CD14-positive monocyte (primary cell): ENCODE measurements at regions not wholly inside any gene's neighbourhood (a gene's known extent, or its start where the extent isn't known, plus 50 kb on each side); places are given as distances from the start of the nearest gene placed in this dataset.

Experiments used
- DNase-seq, 3 donors: peaks; one replicate each; pipeline ENCODE4 v3.0.0-alpha.2; 2011 to 2022
- H2AFZ ChIP-seq: 2 replicates; pipeline ENCODE4 v1.6.0; 2012; ENCODE audit warnings: mild to moderate bottlenecking, low read depth, low read length, inconsistent platforms; ENCODE audit not compliant: insufficient read depth, poor library complexity, severe bottlenecking
- H3K27ac ChIP-seq, 2 donors: 1 replicate in 1 of 2; 2 replicates in 1 of 2; pipeline ENCODE4 v1.5.1; 2012 to 2013; ENCODE audit warnings: low read length in 2 of 2, control low read depth in 1 of 2, inconsistent platforms in 1 of 2, low read depth in 1 of 2, mild to moderate bottlenecking in 1 of 2
- H3K27me3 ChIP-seq, 2 donors: one replicate each; pipeline versions ENCODE4 v1.6.0 to v1.6.1; 2011 to 2013; ENCODE audit warnings: low read length in 2 of 2; ENCODE audit not compliant: control insufficient read depth in 2 of 2, insufficient read depth in 2 of 2
- H3K36me3 ChIP-seq, 2 donors: replicated peaks in 1 of 2; 1 replicate in 1 of 2; 2 replicates in 1 of 2; pipeline versions ENCODE4 v1.5.1 to v1.6.1; 2012 to 2013; ENCODE audit warnings: low read length in 2 of 2, control low read depth in 1 of 2, inconsistent platforms in 1 of 2, mild to moderate bottlenecking in 1 of 2; ENCODE audit not compliant: insufficient read depth in 2 of 2, control insufficient read depth in 1 of 2
- H3K4me1 ChIP-seq, 2 donors: 1 replicate in 1 of 2; 2 replicates in 1 of 2; pipeline versions ENCODE4 v1.5.1 to v1.6.1; 2012 to 2013; ENCODE audit warnings: low read length in 2 of 2, control low read depth in 1 of 2, inconsistent platforms in 1 of 2, mild to moderate bottlenecking in 1 of 2, moderate library complexity in 1 of 2; ENCODE audit not compliant: insufficient read depth in 2 of 2, control insufficient read depth in 1 of 2
- H3K4me2 ChIP-seq: replicated peaks from 2 replicates; pipeline ENCODE3; 2012; ENCODE audit warnings: low read length, moderate library complexity, mild to moderate bottlenecking; ENCODE audit not compliant: poor library complexity, severe bottlenecking; ENCODE audit errors: extremely low read depth
- H3K4me3 ChIP-seq, 3 experiments: fragments of 200-600 bp in 1 of 3; sonication (generic) in 1 of 3; replicated peaks in 1 of 3; 1 replicate in 2 of 3; 2 replicates in 1 of 3; pipeline ENCODE4 v1.5.1; 2011 to 2013; ENCODE audit warnings: low read length in 3 of 3, mild to moderate bottlenecking in 3 of 3, control low read depth in 2 of 3, low read depth in 2 of 3, inconsistent platforms in 1 of 3, moderate library complexity in 1 of 3
- H3K79me2 ChIP-seq: 2 replicates; pipeline ENCODE4 v1.6.0; 2012; ENCODE audit warnings: mild to moderate bottlenecking, control low read depth, inconsistent platforms, low read length, moderate library complexity; ENCODE audit not compliant: insufficient read depth
- H3K9ac ChIP-seq: 2 replicates; pipeline ENCODE4 v1.6.0; 2017; ENCODE audit warnings: low read length, mild to moderate bottlenecking; ENCODE audit not compliant: insufficient read depth, poor library complexity, severe bottlenecking
- H3K9me3 ChIP-seq, 2 donors: replicated peaks in 1 of 2; 1 replicate in 1 of 2; 2 replicates in 1 of 2; pipeline versions ENCODE4 v1.5.1 to v1.6.1; 2012 to 2013; ENCODE audit warnings: low read length in 2 of 2, control low read depth in 1 of 2; ENCODE audit not compliant: control insufficient read depth in 1 of 2, insufficient read depth in 1 of 2
- H4K20me1 ChIP-seq: 2 replicates; pipeline ENCODE4 v1.6.0; 2012; ENCODE audit warnings: mild to moderate bottlenecking, low read length, control low read depth, moderate library complexity; ENCODE audit not compliant: insufficient read depth
- H3K27ac Mint-ChIP-seq, 7 donors: one replicate each; pipeline ENCODE4 v1.8.0; 2020; ENCODE audit warnings: mild to moderate bottlenecking in 7 of 7, mixed read lengths in 7 of 7, moderate library complexity in 6 of 7, inconsistent platforms in 2 of 7
- H3K27me3 Mint-ChIP-seq, 3 donors: one replicate each; pipeline ENCODE4 v1.8.0; 2021 to 2022; ENCODE audit warnings: low read depth in 3 of 3, mild to moderate bottlenecking in 3 of 3, mixed read lengths in 3 of 3, moderate library complexity in 3 of 3, inconsistent platforms in 1 of 3
- H3K36me3 Mint-ChIP-seq, 2 donors: one replicate each; pipeline ENCODE4 v1.8.0; 2020; ENCODE audit warnings: mixed read lengths in 2 of 2, inconsistent platforms in 1 of 2, mild to moderate bottlenecking in 1 of 2
- H3K4me1 Mint-ChIP-seq: one replicate; pipeline ENCODE4 v1.8.0; 2020; ENCODE audit warnings: mild to moderate bottlenecking, mixed read lengths
- H3K4me3 Mint-ChIP-seq, 2 donors: one replicate each; pipeline ENCODE4 v1.8.0; 2020; ENCODE audit warnings: mild to moderate bottlenecking in 2 of 2, mixed read lengths in 2 of 2, moderate library complexity in 1 of 2
- H3K9me3 Mint-ChIP-seq, 7 donors: one replicate each; pipeline ENCODE4 v1.8.0; 2020 to 2022; ENCODE audit warnings: mixed read lengths in 7 of 7, mild to moderate bottlenecking in 6 of 7, moderate library complexity in 6 of 7, inconsistent platforms in 2 of 7
- CTCF ChIP-seq: fragments of 200-600 bp; IDR thresholded peaks from one replicate; pipeline ENCODE4 v1.8.0; 2022; ENCODE audit warnings: antibody characterized with exemption, mild to moderate bottlenecking
- WGBS: methylation state at CpG from one replicate; pipeline ENCODE4 v1.1.5; 2013; ENCODE audit warnings: missing lambda C conversion rate; ENCODE audit not compliant: insufficient coverage; 5-methylcytosine and 5-hydroxymethylcytosine counted together
- intact Hi-C, 2 donors: fragments of 100-400 bp; cut with micrococcal nuclease; formaldehyde crosslinking; loops; one replicate each; pipeline versions ENCODE4 v1.15.0 to v1.15.1; 2023

DNA sequence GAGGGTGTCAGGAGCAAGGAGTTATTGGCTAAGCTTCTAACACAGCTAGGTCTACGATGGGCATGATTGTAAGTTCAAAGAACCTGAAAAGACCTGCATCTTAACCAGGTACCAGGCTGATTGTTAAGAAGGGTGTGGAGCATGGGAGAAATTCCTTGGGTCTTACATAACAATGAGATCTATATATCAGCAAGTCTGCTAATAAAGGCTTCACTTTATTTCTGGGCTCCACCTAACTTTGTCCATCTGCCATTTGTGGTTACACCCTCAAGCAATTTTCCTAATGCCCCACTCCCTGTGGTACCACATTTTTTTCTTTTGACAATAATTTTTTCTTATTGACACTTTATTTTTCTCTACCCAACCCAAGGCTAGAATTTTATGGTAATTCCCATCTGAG, 223.5 kb upstream of the JAG1 start:
- H3K9ac ChIP-seq: no peak overlapping the region
- Mint-ChIP-seq H3K4me1 (no peaks in the 10 kb centered on the region), H3K27ac (no peak overlapping the region), H3K36me3 (no peaks in the 10 kb centered on the region), H3K9me3 (peaks cover 0 to 10% (median 2%) of the 10 kb centered on the region in 7 donors), H3K4me3 (no peak overlapping the region), H3K27me3 (peaks cover 0 to 3% (median 0%) of the 10 kb centered on the region in 3 donors)
- no peaks in the 10 kb centered on the region for H3K27me3 ChIP-seq
- intact Hi-C loops: no loop called here
- no peak for TF ChIP-seq CTCF
- H3K79me2 ChIP-seq: no peaks in the 10 kb centered on the region
- H3K9me3 ChIP-seq: no peaks in the 10 kb centered on the region
- no peak for DNase-seq
- no peak overlapping the region for H3K27ac ChIP-seq
- H2AFZ ChIP-seq: no peak overlapping the region
- H3K36me3 ChIP-seq: no peaks in the 10 kb centered on the region
- no peaks in the 10 kb centered on the region for H4K20me1 ChIP-seq
- WGBS: no CpG with 5 or more reads among the region's 1 CpG
- no peak overlapping the region for H3K4me3 ChIP-seq
- no peaks in the 10 kb centered on the region for H3K4me1 ChIP-seq
- no peak overlapping the region for H3K4me2 ChIP-seq

- Histone ChIP-seq H3K27ac (no peak overlapping the region), H3K36me3 (no peaks in the 10 kb centered on the region), H3K27me3 (no peaks in the 10 kb centered on the region), H4K20me1 (no peaks in the 10 kb centered on the region), H3K9ac (no peak overlapping the region), H3K4me1 (no peaks in the 10 kb centered on the region), H3K4me2 (no peak overlapping the region), H2AFZ (no peak overlapping the region), H3K4me3 (no peak overlapping the region), H3K9me3 (no peaks in the 10 kb centered on the region), H3K79me2 (no peaks in the 10 kb centered on the region)
- WGBS: no CpG with 5 or more reads among the region's 1 CpG
- intact Hi-C loops: no loop called here
- TF ChIP-seq CTCF: no peak
- Mint-ChIP-seq H3K27me3 (peaks cover 0 to 3% (median 0%) of the 10 kb centered on the region in 3 donors), H3K4me3 (no peak overlapping the region), H3K4me1 (no peaks in the 10 kb centered on the region), H3K9me3 (peaks cover 0 to 10% (median 2%) of the 10 kb centered on the region in 7 donors), H3K27ac (no peak overlapping the region), H3K36me3 (no peaks in the 10 kb centered on the region)
- no peak for DNase-seq
Observed at GRCh38 chr20:10898552-10898951, 224.8 kb upstream of the JAG1 start.
